ENCODE measurements at regions not wholly inside any gene's neighbourhood (a gene's known extent, or its start where the extent isn't known, plus 50 kb on each side); places are given as distances from the start of the nearest gene placed in this dataset.

GRCh38 chr2:16084274-16084673 is 143.9 kb downstream of the MYCN start:
- DNase-seq (ENCODE audit: low read depth), result no peak
- TF ChIP-seq CTCF (IDR thresholded peaks at IDR 0.05; ENCODE audit: insufficient read depth, low read length), result no peak
- H3K4me3 ChIP-seq (ENCODE audit: low read depth, low read length), result no peak overlapping the region

- DNase-seq (ENCODE audit: low read depth), result no peak
- H3K4me3 ChIP-seq (ENCODE audit: low read depth, low read length), result no peak overlapping the region
- no peak for TF ChIP-seq CTCF (IDR thresholded peaks at IDR 0.05; ENCODE audit: insufficient read depth, low read length)
These were observed 141.9 kb downstream of the MYCN start for GRCh38 chr2:16082276-16082675.

- DNase-seq (ENCODE audit: low read depth), result no peak
- no peak for TF ChIP-seq CTCF (IDR thresholded peaks at IDR 0.05; ENCODE audit: insufficient read depth, low read length)
- H3K4me3 ChIP-seq (ENCODE audit: low read depth, low read length), result no peak overlapping the region
These were observed 141.2 kb downstream of the MYCN start for GRCh38 chr2:16081316-16082200.

GRCh38 chr2:16080516-16080915 is 140.2 kb downstream of the MYCN start:
- TF ChIP-seq CTCF (IDR thresholded peaks at IDR 0.05; ENCODE audit: insufficient read depth, low read length), result no peak
- DNase-seq (ENCODE audit: low read depth), result no peak
- no peak overlapping the region for H3K4me3 ChIP-seq (ENCODE audit: low read depth, low read length)

GRCh38 chr2:16080071-16080470 is 139.7 kb downstream of the MYCN start:
- no peak for DNase-seq (ENCODE audit: low read depth)
- TF ChIP-seq CTCF (IDR thresholded peaks at IDR 0.05; ENCODE audit: insufficient read depth, low read length), result no peak
- H3K4me3 ChIP-seq (ENCODE audit: low read depth, low read length), result no peak overlapping the region

- no peak for DNase-seq (ENCODE audit: low read depth)
- no peak for TF ChIP-seq CTCF (IDR thresholded peaks at IDR 0.05; ENCODE audit: insufficient read depth, low read length)
- no peak overlapping the region for H3K4me3 ChIP-seq (ENCODE audit: low read depth, low read length)
These were observed 139.3 kb downstream of the MYCN start for GRCh38 chr2:16079637-16080036.

Data from fibroblast of the aortic adventitia (primary cell).